Mesenchymal stem cell (in vitro differentiated cells and primary cell): ENCODE measurements at regions not wholly inside any gene's neighbourhood (a gene's known extent, or its start where the extent isn't known, plus 50 kb on each side); places are given as distances from the start of the nearest gene placed in this dataset.
"Not testable (repeated sequence)": the region's sequence is repeated elsewhere in the genome, so short reads cannot be mapped to it uniquely, and the experiment has no call there.

Source experiments
- DNase-seq: peaks from one replicate; pipeline ENCODE4 v3.0.0-alpha.2; 2013
- H2AFZ ChIP-seq: one replicate; pipeline ENCODE4 v1.6.1; 2013; ENCODE audit warnings: low read depth, mild to moderate bottlenecking, control low read depth, inconsistent platforms, low read length, moderate library complexity
- H2AK5ac ChIP-seq: 2 replicates; pipeline ENCODE4 v1.6.1; 2013; ENCODE audit warnings: low read length, moderate library complexity, mild to moderate bottlenecking, inconsistent platforms; ENCODE audit not compliant: severe bottlenecking
- H2BK120ac ChIP-seq: one replicate; pipeline ENCODE4 v1.6.1; 2013; ENCODE audit warnings: low read depth, mild to moderate bottlenecking, inconsistent platforms, low read length, moderate library complexity
- H2BK12ac ChIP-seq, 2 experiments: one replicate each; pipeline ENCODE4 v1.6.1; 2013; ENCODE audit warnings: inconsistent platforms in 2 of 2, low read length in 2 of 2, mild to moderate bottlenecking in 2 of 2, moderate library complexity in 2 of 2, control low read depth in 1 of 2
- H2BK15ac ChIP-seq: one replicate; pipeline ENCODE4 v1.6.1; 2013; ENCODE audit warnings: mild to moderate bottlenecking, low read depth, inconsistent platforms; ENCODE audit not compliant: poor library complexity, severe bottlenecking
- H2BK5ac ChIP-seq: 2 replicates; pipeline ENCODE4 v1.6.1; 2013; ENCODE audit warnings: low read depth, mild to moderate bottlenecking, low read length, control low read depth, inconsistent platforms; ENCODE audit not compliant: poor library complexity, severe bottlenecking
- H3K14ac ChIP-seq, 2 experiments: one replicate each; pipeline ENCODE4 v1.6.1; 2013; ENCODE audit warnings: inconsistent platforms in 2 of 2, low read length in 2 of 2, control low read depth in 1 of 2, mild to moderate bottlenecking in 1 of 2, moderate library complexity in 1 of 2
- H3K18ac ChIP-seq, 2 experiments: one replicate each; pipeline ENCODE4 v1.6.1; 2013; ENCODE audit warnings: inconsistent platforms in 2 of 2, low read length in 2 of 2, control low read depth in 1 of 2, low read depth in 1 of 2, mild to moderate bottlenecking in 1 of 2
- H3K23ac ChIP-seq, 2 experiments: one replicate each; pipeline ENCODE4 v1.6.1; 2013; ENCODE audit warnings: inconsistent platforms in 2 of 2, low read length in 2 of 2, mild to moderate bottlenecking in 2 of 2, moderate library complexity in 2 of 2, control low read depth in 1 of 2
- H3K27ac ChIP-seq: 2 replicates; pipeline ENCODE4 v1.5.1; 2013; ENCODE audit warnings: mild to moderate bottlenecking, moderate library complexity, low read length, control low read depth, inconsistent platforms; ENCODE audit not compliant: poor library complexity, severe bottlenecking
- H3K27me3 ChIP-seq, 2 experiments: 2 replicates each; pipeline versions ENCODE4 v1.6.1 to v1.7.0; 2013; ENCODE audit warnings: low read length in 2 of 2, mild to moderate bottlenecking in 2 of 2, moderate library complexity in 2 of 2, control low read depth in 1 of 2, inconsistent platforms in 1 of 2; ENCODE audit not compliant: control insufficient read depth in 1 of 2, insufficient read depth in 1 of 2
- H3K36me3 ChIP-seq, 2 experiments: 2 replicates each; pipeline versions ENCODE4 v1.6.1 to v1.7.0; 2013; ENCODE audit warnings: low read length in 2 of 2, control low read depth in 1 of 2, inconsistent platforms in 1 of 2, low read depth in 1 of 2, mild to moderate bottlenecking in 1 of 2; ENCODE audit not compliant: insufficient read depth in 2 of 2, control insufficient read depth in 1 of 2
- H3K4ac ChIP-seq, 2 experiments: one replicate each; pipeline ENCODE4 v1.6.1; 2013; ENCODE audit warnings: inconsistent platforms in 2 of 2, low read length in 2 of 2, mild to moderate bottlenecking in 2 of 2, moderate library complexity in 2 of 2, control low read depth in 1 of 2, low read depth in 1 of 2
- H3K4me1 ChIP-seq: 2 replicates; pipeline ENCODE4 v1.6.1; 2013; ENCODE audit warnings: low read depth, low read length, control low read depth; ENCODE audit not compliant: control insufficient read depth, insufficient read depth
- H3K4me2 ChIP-seq: 2 replicates; pipeline ENCODE4 v1.6.1; 2013; ENCODE audit warnings: low read length, mild to moderate bottlenecking, inconsistent platforms; ENCODE audit not compliant: poor library complexity, severe bottlenecking
- H3K4me3 ChIP-seq, 2 experiments: 2 replicates each; pipeline versions ENCODE4 v1.5.1 to v1.7.0; 2013; ENCODE audit warnings: low read length in 2 of 2, mild to moderate bottlenecking in 2 of 2, control low read depth in 1 of 2, low read depth in 1 of 2; ENCODE audit not compliant: insufficient read depth in 1 of 2
- H3K79me1 ChIP-seq: replicated peaks from 2 replicates; pipeline ENCODE4 v1.6.1; 2013; ENCODE audit warnings: mild to moderate bottlenecking, control low read depth, low read length, inconsistent platforms; ENCODE audit not compliant: poor library complexity, severe bottlenecking
- H3K9ac ChIP-seq: 2 replicates; pipeline ENCODE4 v1.7.0; 2013; ENCODE audit warnings: mild to moderate bottlenecking, low read length, moderate library complexity
- H3K9me3 ChIP-seq: 2 replicates; pipeline ENCODE4 v1.7.0; 2013; ENCODE audit warnings: mild to moderate bottlenecking, low read length; ENCODE audit not compliant: control insufficient read depth
- H4K8ac ChIP-seq: one replicate; pipeline ENCODE4 v1.6.1; 2013; ENCODE audit warnings: inconsistent platforms, mild to moderate bottlenecking, low read length, moderate library complexity
- H4K91ac ChIP-seq: one replicate; pipeline ENCODE4 v1.6.1; 2013; ENCODE audit warnings: mild to moderate bottlenecking, low read length, inconsistent platforms
- WGBS: methylation state at CpG from one replicate; pipeline ENCODE4 v1.1.7; 2013; ENCODE audit warnings: mixed read lengths; 5-methylcytosine and 5-hydroxymethylcytosine counted together

DNA sequence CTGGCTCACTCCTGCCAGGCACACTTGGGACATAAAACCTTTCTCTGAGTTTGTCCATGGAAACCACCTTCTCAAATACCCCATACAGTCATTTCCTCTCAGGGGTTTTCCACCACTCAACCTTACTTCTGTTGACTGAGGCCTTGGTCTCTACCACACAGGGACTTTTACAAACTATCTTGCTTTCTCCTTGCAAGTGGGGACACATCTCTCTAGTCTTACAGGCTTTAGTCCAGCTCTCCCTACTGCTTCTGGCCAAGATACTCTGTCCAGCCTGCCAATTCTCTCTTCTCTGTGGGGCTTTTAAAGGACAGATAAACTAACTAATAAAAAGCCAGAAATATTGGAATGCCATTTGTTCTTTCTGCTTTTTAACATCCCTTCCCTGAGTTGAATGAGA is 510.8 kb downstream of the TTLL7 start:
- H3K4ac ChIP-seq, H3K14ac ChIP-seq, H2BK5ac ChIP-seq, H3K27me3 ChIP-seq, H2BK12ac ChIP-seq, H3K4me3 ChIP-seq, H2BK120ac ChIP-seq, H3K18ac ChIP-seq, H3K9me3 ChIP-seq, H2AFZ ChIP-seq, H3K36me3 ChIP-seq, DNase-seq, H4K91ac ChIP-seq, H3K27ac ChIP-seq, H3K79me1 ChIP-seq, H2BK15ac ChIP-seq, H4K8ac ChIP-seq, H2AK5ac ChIP-seq, H3K23ac ChIP-seq, H3K4me1 ChIP-seq, H3K9ac ChIP-seq, H3K4me2 ChIP-seq: not testable (repeated sequence)

DNA sequence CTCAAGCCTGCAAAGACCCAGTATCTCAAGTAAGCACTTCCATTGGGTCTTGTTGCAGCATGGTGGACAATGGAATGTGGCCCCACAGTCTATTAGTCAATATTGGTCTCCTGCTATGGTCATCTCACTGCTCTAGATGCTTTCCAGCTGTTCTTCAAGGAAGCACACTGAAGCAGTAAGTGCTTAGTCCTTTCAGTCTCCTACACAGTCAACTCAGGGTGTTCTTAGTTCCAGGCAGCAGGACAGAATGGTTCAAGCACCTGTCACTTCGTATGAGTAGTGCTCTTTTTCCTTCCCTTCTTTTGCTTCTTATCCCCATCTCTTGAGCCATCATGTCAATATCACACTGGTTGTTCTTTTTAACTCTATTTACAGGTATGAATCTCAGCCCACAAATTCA is 511.5 kb downstream of the TTLL7 start:
- H2BK120ac ChIP-seq, H3K4me2 ChIP-seq, H2BK12ac ChIP-seq, H3K9me3 ChIP-seq, H2BK15ac ChIP-seq, H2BK5ac ChIP-seq, H3K9ac ChIP-seq, H3K27me3 ChIP-seq, H3K4me3 ChIP-seq, H3K23ac ChIP-seq, H3K4ac ChIP-seq, H3K4me1 ChIP-seq, H3K79me1 ChIP-seq, H3K27ac ChIP-seq, H2AK5ac ChIP-seq, DNase-seq, H3K18ac ChIP-seq, H3K14ac ChIP-seq, H4K91ac ChIP-seq, H3K36me3 ChIP-seq, H4K8ac ChIP-seq, H2AFZ ChIP-seq: not testable (repeated sequence)
- 100% methylated on average over 1 of the region's 1 CpG for WGBS

DNA sequence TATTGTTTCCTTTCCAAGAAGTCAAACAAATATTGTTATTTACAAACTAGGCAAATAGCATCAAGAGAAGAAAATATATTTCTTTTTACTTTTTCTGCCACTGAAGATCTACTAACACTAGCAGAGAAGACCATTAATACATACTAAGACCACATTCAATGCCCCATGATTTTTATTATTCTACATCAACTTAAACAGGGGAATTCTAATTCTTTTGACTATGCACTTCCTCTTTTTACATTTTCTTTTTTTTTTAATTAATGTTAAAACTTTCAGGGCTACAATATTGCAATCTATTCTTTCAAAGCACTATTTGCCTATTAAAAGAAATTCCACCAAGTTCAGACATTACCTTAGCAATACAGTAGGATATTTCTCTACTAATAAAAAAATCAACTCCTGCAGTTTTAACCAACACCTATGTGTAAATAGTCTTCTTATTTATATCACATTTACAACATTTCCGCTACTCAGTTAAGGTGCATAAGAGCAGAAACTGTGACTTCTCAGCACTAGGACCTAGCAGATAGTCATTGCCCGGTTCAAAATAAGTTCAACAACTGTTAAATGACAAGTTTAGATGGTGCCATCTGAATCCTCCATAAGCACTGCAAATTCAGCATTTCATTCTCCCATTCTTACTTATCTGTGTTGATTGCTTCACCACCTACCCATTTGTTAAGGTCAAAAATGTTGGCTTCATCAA is 513.5 kb downstream of the TTLL7 start:
- not testable (repeated sequence) for H4K91ac ChIP-seq, H2BK120ac ChIP-seq, H3K18ac ChIP-seq, H3K9me3 ChIP-seq, H3K27me3 ChIP-seq, H3K9ac ChIP-seq, H3K23ac ChIP-seq, H3K79me1 ChIP-seq, DNase-seq, H3K4ac ChIP-seq, H2AK5ac ChIP-seq, H3K36me3 ChIP-seq, H2BK15ac ChIP-seq, H3K14ac ChIP-seq, H2BK12ac ChIP-seq, H2BK5ac ChIP-seq, H3K4me3 ChIP-seq, H3K4me1 ChIP-seq, H2AFZ ChIP-seq, H3K4me2 ChIP-seq, H3K27ac ChIP-seq, H4K8ac ChIP-seq
- no CpG with 5 or more reads among the region's 2 CpGs for WGBS

DNA sequence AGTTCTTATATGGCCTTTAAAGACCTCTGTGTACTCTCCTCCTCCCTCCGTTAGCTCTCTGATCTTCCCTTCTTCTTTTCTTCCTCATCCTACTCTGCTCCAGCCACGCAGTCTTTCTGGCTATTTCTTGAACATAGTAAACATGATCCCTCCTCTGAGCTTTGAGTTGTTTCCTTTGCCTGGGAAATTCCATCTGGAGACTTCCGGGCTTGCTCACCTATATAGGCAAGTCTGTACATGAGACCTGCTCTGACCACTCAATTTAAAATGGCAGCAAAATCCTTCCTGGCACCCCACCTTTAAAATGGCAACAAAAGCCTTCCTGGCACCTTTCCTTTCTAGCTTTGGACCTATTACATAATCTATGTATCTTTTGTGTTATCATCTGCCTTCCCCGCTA is 517.6 kb downstream of the TTLL7 start:
- H2AK5ac ChIP-seq, H2AFZ ChIP-seq, H4K91ac ChIP-seq, H4K8ac ChIP-seq, H3K4ac ChIP-seq, H3K9ac ChIP-seq, H3K4me3 ChIP-seq, H2BK12ac ChIP-seq, H2BK120ac ChIP-seq, H3K4me1 ChIP-seq, H3K4me2 ChIP-seq, H3K9me3 ChIP-seq, H3K36me3 ChIP-seq, H3K27me3 ChIP-seq, H3K18ac ChIP-seq, H3K79me1 ChIP-seq, DNase-seq, H3K27ac ChIP-seq, H3K23ac ChIP-seq, H2BK15ac ChIP-seq, H3K14ac ChIP-seq, H2BK5ac ChIP-seq: not testable (repeated sequence)
- WGBS, result no CpG with 5 or more reads among the region's 4 CpGs
